Uterus (tissue), 3 donors: ENCODE measurements at regions not wholly inside any gene's neighbourhood (a gene's known extent, or its start where the extent isn't known, plus 50 kb on each side); places are given as distances from the start of the nearest gene placed in this dataset.
A peak's percentile ranks its signal among the peaks of the same experiment; 100 is the strongest.

ENCODE experiments used
- DNase-seq, 2 donors: peaks; one replicate each; pipeline ENCODE4 v3.0.0-alpha.2; 2019 to 2020
- H3K27ac ChIP-seq, 2 donors: fragments of 200-600 bp; sonication (generic); 1 replicate in 1 of 2; 2 replicates in 1 of 2; pipeline ENCODE4 v1.5.1; 2016 to 2018
- H3K27me3 ChIP-seq, 2 donors: fragments of 200-600 bp; sonication (generic); one replicate each; pipeline ENCODE4 v1.5.1; 2018 to 2019; ENCODE audit warnings: control low read depth in 1 of 2
- H3K36me3 ChIP-seq, 2 donors: fragments of 200-600 bp; sonication (generic); one replicate each; pipeline ENCODE4 v1.5.1; 2019; ENCODE audit warnings: control low read depth in 1 of 2
- H3K4me1 ChIP-seq, 2 donors: fragments of 200-600 bp; sonication (generic); one replicate each; pipeline ENCODE4 v1.5.1; 2018 to 2019; ENCODE audit warnings: control low read depth in 1 of 2
- H3K4me3 ChIP-seq, 2 donors: fragments of 200-600 bp; sonication (generic); 1 replicate in 1 of 2; 2 replicates in 1 of 2; pipeline ENCODE4 v1.5.1; 2018 to 2019; ENCODE audit warnings: mild to moderate bottlenecking in 1 of 2
- H3K9me3 ChIP-seq, 2 donors: fragments of 200-600 bp; sonication (generic); one replicate each; pipeline ENCODE4 v1.5.1; 2019; ENCODE audit warnings: control low read depth in 1 of 2
- CTCF ChIP-seq, 4 experiments: fragments of 200-600 bp in 2 of 4; fragments of 450-650 bp in 2 of 4; sonication (generic) in 2 of 4; IDR thresholded peaks; one replicate each; pipeline ENCODE4 v1.5.1; 2016 to 2019; ENCODE audit warnings: antibody characterized with exemption in 4 of 4, mild to moderate bottlenecking in 2 of 4, moderate library complexity in 1 of 4
- POLR2A ChIP-seq, 2 donors: fragments of 450-650 bp; IDR thresholded peaks; one replicate each; pipeline ENCODE4 v1.6.1; 2016; ENCODE audit warnings: antibody characterized with exemption in 2 of 2, mild to moderate bottlenecking in 1 of 2, moderate library complexity in 1 of 2
- intact Hi-C: fragments of 100-400 bp; cut with DNase I; formaldehyde crosslinking; loops from one replicate; pipeline ENCODE4 v1.15.1; 2023; ENCODE audit warnings: low total_unique reads
- donor health status: DM: yes; HTN: yes; CAD: no.

DNA sequence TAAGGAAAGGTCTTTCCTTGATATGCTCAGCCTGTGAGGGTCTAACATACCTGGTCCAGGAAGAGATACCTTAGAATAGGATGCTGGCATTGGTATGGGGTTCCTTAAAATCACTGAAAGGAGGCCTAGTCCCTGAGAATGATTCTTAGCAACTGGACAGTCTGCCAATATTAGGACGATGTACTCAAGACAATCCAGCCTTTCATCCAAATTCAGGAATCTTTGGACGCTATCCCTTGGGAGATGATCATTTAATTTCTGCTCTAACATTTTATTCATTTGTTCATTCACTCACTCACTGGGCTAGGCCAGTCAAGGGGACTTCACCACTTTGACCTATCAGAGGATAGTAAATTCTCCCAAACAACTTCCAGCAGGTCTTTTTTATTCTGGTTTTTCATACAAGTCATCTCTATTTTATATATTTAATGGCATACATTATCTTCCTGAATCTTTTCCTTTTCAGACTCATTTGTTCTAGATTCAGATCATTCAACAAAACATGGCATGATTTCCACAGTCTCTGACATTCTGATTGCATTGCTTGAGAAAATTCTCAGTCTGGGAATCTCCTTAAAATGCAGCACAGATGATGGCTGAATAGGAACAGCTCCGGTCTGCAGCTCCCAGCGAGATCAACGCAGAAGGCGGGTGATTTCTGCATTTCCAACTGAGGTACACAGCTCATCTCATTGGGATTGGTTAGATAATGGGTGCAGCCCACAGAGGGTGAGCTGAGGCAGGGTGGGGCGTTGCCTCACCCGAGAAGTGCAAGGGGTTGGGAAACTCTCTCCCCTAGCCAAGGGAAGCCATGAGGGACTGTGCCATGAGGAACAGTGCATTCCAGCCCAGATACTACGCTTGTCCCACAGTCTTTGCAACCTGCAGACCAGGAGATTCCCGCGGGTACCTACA lies 118.0 kb upstream of the PRICKLE1 start:
- Histone ChIP-seq H3K36me3 (no peaks in the 10 kb centered on the region), H3K4me1 (no peaks in the 10 kb centered on the region), H3K9me3 (no peaks in the 10 kb centered on the region), H3K27ac (peak overlapping the region in 1 of 2 donors; percentile 48), H3K27me3 (no peaks in the 10 kb centered on the region), H3K4me3 (no peak overlapping the region)
- no peak for DNase-seq
- intact Hi-C loops = no loop called here
- no peak for TF ChIP-seq POLR2A (IDR thresholded peaks at IDR 0.05)
- TF ChIP-seq CTCF (IDR thresholded peaks at IDR 0.05) = no peak

DNA sequence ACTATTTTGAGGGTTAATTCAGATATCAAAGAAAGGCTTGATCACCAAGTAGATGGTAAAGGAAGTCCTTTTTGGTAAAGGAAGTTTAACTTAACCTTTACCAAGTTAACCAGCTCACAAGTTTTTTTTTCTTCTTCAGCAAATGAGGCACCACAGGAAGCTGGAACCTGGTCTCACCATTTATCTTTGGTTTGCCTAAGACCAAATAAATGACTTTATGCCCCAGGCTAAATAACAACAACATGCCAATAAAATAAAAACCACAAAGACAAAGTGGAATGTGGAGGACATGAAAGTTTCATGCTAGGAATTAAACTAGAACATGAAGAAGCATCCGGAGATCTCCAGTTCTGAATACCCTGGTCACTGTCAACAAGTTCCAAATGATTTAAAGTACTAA lies 116.8 kb upstream of the PRICKLE1 start:
- no peak overlapping the region for H3K4me3 ChIP-seq
- H3K27me3 ChIP-seq = no peaks in the 10 kb centered on the region
- no peak for DNase-seq
- no peak for TF ChIP-seq POLR2A (IDR thresholded peaks at IDR 0.05)
- TF ChIP-seq CTCF (IDR thresholded peaks at IDR 0.05) = no peak
- H3K36me3 ChIP-seq = no peaks in the 10 kb centered on the region
- peak overlapping the region in 1 of 2 donors; percentile 48 for H3K27ac ChIP-seq
- intact Hi-C loops = no loop called here
- H3K4me1 ChIP-seq = no peaks in the 10 kb centered on the region
- H3K9me3 ChIP-seq = no peaks in the 10 kb centered on the region

GRCh38 chr12:42705863-42706262 lies 116.3 kb upstream of the PRICKLE1 start:
- TF ChIP-seq CTCF (IDR thresholded peaks at IDR 0.05) (no peak), POLR2A (IDR thresholded peaks at IDR 0.05) (no peak)
- intact Hi-C loops = no loop called here
- Histone ChIP-seq H3K4me3 (no peak overlapping the region), H3K27ac (peak overlapping the region; percentile 27 to 48), H3K27me3 (no peaks in the 10 kb centered on the region), H3K36me3 (no peaks in the 10 kb centered on the region), H3K9me3 (no peaks in the 10 kb centered on the region), H3K4me1 (no peaks in the 10 kb centered on the region)
- DNase-seq = peak; percentile 79 to 82

GRCh38 chr12:42704810-42705401 lies 115.4 kb upstream of the PRICKLE1 start:
- Histone ChIP-seq H3K4me1 (no peaks in the 10 kb centered on the region), H3K36me3 (no peaks in the 10 kb centered on the region), H3K4me3 (no peak overlapping the region), H3K27me3 (no peaks in the 10 kb centered on the region), H3K27ac (peak overlapping the region; percentile 27 to 59), H3K9me3 (no peaks in the 10 kb centered on the region)
- no peak for DNase-seq
- TF ChIP-seq CTCF (IDR thresholded peaks at IDR 0.05) (no peak), POLR2A (IDR thresholded peaks at IDR 0.05) (no peak)
- intact Hi-C loops = no loop called here

DNA sequence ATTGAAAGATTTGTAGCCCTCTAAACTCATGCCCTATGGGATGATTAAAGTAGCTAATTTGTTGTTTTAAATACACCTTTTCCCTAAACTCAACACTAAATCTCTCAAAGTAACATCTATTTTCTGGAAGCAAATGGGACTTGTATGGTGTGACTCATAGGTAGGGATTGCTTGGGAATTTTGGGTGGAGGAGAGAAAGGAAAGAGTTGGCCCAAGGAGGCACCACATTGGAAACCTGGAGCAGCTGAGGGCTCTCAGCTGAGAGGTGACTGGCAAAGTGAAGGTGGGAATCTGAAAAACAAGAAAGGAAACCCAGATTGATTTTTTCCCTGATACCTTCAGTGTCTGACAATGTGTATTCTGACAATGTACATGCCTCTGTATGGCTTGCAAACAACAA lies 114.8 kb upstream of the PRICKLE1 start:
- intact Hi-C loops = no loop called here
- DNase-seq = no peak
- no peaks in the 10 kb centered on the region for H3K27me3 ChIP-seq
- no peaks in the 10 kb centered on the region for H3K9me3 ChIP-seq
- TF ChIP-seq CTCF (IDR thresholded peaks at IDR 0.05) (no peak), POLR2A (IDR thresholded peaks at IDR 0.05) (no peak)
- H3K36me3 ChIP-seq = no peaks in the 10 kb centered on the region
- no peaks in the 10 kb centered on the region for H3K4me1 ChIP-seq
- peak overlapping the region; percentile 8 to 59 for H3K27ac ChIP-seq
- H3K4me3 ChIP-seq = no peak overlapping the region
